Caco-2 (cell line): ENCODE measurements at regions not wholly inside any gene's neighbourhood (a gene's known extent, or its start where the extent isn't known, plus 50 kb on each side); places are given as distances from the start of the nearest gene placed in this dataset.

Experiments used
- BruUV-seq: library from RNA; stranded (reverse); fragments of 400-500 nt; replicated peaks from 2 replicates; lab custom pipeline; 2021; lab: Mats Ljungman, UMichigan
- CTCF ChIA-PET: fragments of 300-600 bp; sonication (Branson Sonifier 250); formaldehyde crosslinking; loops from one replicate; lab custom pipeline; 2022; ENCODE audit warnings: antibody characterized with exemption; lab: Charles Lee
- POLR2A ChIA-PET: fragments of 300-600 bp; sonication (Branson Sonifier 250); formaldehyde crosslinking; loops from one replicate; lab custom pipeline; 2022; ENCODE audit warnings: antibody characterized with exemption; lab: Charles Lee
- DNase-seq, 2 experiments: peaks; one replicate each; pipeline versions ENCODE4 v3.0.0 to v3.0.0-alpha.2; 2020 to 2022
- H3K27me3 ChIP-seq: replicated peaks from 2 replicates; pipeline ENCODE4 v1.6.0; 2011; ENCODE audit warnings: low read length; ENCODE audit not compliant: control insufficient read depth, insufficient read depth
- H3K36me3 ChIP-seq: 2 replicates; pipeline ENCODE4 v1.5.1; 2011; ENCODE audit warnings: low read length; ENCODE audit not compliant: control insufficient read depth, insufficient read depth
- H3K4me1 ChIP-seq: fragments of 250-450 bp; sonication (Bioruptor Pico); 2 replicates; pipeline ENCODE4 v1.5.1; 2020; ENCODE audit warnings: mild to moderate bottlenecking
- H3K4me3 ChIP-seq: 2 replicates; pipeline ENCODE4 v1.5.1; 2011; ENCODE audit warnings: low read depth, mild to moderate bottlenecking, control low read depth, low read length
- H3K9me3 ChIP-seq: fragments of 250-450 bp; sonication (Bioruptor Pico); 2 replicates; pipeline ENCODE4 v1.5.1; 2020; ENCODE audit warnings: mild to moderate bottlenecking, moderate library complexity
- H3K27ac Mint-ChIP-seq: one replicate; pipeline ENCODE4 v1.8.0; 2022; ENCODE audit warnings: mixed read lengths; ENCODE audit not compliant: unreplicated experiment
- H3K27me3 Mint-ChIP-seq: one replicate; pipeline ENCODE4 v1.8.0; 2022; ENCODE audit warnings: mixed read lengths; ENCODE audit not compliant: insufficient read depth, unreplicated experiment
- H3K36me3 Mint-ChIP-seq: one replicate; pipeline ENCODE4 v1.8.0; 2022; ENCODE audit warnings: mild to moderate bottlenecking, mixed read lengths; ENCODE audit not compliant: insufficient read depth, unreplicated experiment
- H3K4me1 Mint-ChIP-seq: one replicate; pipeline ENCODE4 v1.8.0; 2022; ENCODE audit warnings: low read depth, mixed read lengths; ENCODE audit not compliant: unreplicated experiment
- H3K4me3 Mint-ChIP-seq: one replicate; pipeline ENCODE4 v1.8.0; 2022; ENCODE audit warnings: mild to moderate bottlenecking, moderate library complexity, mixed read lengths; ENCODE audit not compliant: unreplicated experiment
- H3K9me3 Mint-ChIP-seq: one replicate; pipeline ENCODE4 v1.8.0; 2022; ENCODE audit warnings: mixed read lengths; ENCODE audit not compliant: unreplicated experiment
- intact Hi-C: fragments of 100-400 bp; cut with micrococcal nuclease; formaldehyde crosslinking; loops from one replicate; pipeline ENCODE4 v1.10.0; 2022; ENCODE audit not compliant: unreplicated experiment
- TF ChIP-seq, protein P1 (sequence below), 2 experiments: fragments of 200-600 bp in 1 of 2; IDR thresholded peaks; 1 replicate in 1 of 2; 2 replicates in 1 of 2; pipeline versions ENCODE4 v1.5.1 to v1.8.0; 2011 to 2022; ENCODE audit warnings: antibody characterized with exemption in 1 of 2, control low read depth in 1 of 2, inconsistent platforms in 1 of 2, low read depth in 1 of 2, low read length in 1 of 2, mild to moderate bottlenecking in 1 of 2, moderate library complexity in 1 of 2; ENCODE audit not compliant: insufficient read depth in 1 of 2, severe bottlenecking in 1 of 2, unreplicated experiment in 1 of 2

DNA sequence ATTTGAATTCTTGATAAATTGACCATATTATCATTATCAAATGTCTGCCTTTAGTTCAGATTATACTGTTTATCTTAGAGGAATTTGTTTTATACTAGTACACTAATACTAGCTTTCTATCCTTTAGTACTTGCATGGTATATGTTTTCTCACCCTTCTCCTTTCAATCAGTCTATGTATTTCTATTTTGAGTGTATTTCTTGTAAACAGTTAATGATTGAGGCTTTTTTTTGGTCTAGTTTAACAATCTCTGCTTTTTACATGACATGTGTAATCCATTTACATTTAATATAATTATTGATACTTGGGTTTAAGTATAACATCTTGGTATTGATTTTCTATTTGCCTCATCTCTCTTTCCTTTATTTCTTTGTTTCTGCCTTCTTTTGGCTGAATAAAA is 224.9 kb downstream of the CENPF start:
- no peaks in the 10 kb centered on the region for H3K36me3 ChIP-seq
- Mint-ChIP-seq H3K4me3 (no peak overlapping the region), H3K27me3 (no peaks in the 10 kb centered on the region), H3K36me3 (peaks cover 5% of the 10 kb centered on the region), H3K27ac (no peak overlapping the region), H3K4me1 (peaks cover 11% of the 10 kb centered on the region), H3K9me3 (peaks cover 28% of the 10 kb centered on the region)
- no peak overlapping the region for H3K4me3 ChIP-seq
- H3K9me3 ChIP-seq = peaks cover 11% of the 10 kb centered on the region
- intact Hi-C loops = no loop called here
- POLR2A ChIA-PET = no interaction called here
- no peak for DNase-seq
- no peaks in the 10 kb centered on the region for H3K27me3 ChIP-seq
- BruUV-seq = no TSS peak
- H3K4me1 ChIP-seq = peaks cover 4% of the 10 kb centered on the region; the same call in 1 of the 2 replicates
- CTCF ChIA-PET = no interaction called here
- TF ChIP-seq, protein P1, sequence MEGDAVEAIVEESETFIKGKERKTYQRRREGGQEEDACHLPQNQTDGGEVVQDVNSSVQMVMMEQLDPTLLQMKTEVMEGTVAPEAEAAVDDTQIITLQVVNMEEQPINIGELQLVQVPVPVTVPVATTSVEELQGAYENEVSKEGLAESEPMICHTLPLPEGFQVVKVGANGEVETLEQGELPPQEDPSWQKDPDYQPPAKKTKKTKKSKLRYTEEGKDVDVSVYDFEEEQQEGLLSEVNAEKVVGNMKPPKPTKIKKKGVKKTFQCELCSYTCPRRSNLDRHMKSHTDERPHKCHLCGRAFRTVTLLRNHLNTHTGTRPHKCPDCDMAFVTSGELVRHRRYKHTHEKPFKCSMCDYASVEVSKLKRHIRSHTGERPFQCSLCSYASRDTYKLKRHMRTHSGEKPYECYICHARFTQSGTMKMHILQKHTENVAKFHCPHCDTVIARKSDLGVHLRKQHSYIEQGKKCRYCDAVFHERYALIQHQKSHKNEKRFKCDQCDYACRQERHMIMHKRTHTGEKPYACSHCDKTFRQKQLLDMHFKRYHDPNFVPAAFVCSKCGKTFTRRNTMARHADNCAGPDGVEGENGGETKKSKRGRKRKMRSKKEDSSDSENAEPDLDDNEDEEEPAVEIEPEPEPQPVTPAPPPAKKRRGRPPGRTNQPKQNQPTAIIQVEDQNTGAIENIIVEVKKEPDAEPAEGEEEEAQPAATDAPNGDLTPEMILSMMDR (IDR thresholded peaks at IDR 0.05; ENCODE audit: insufficient read depth in 1 of 2, low read depth in 1 of 2, low read length in 1 of 2, severe bottlenecking in 1 of 2, unreplicated experiment in 1 of 2) = no peak

DNA sequence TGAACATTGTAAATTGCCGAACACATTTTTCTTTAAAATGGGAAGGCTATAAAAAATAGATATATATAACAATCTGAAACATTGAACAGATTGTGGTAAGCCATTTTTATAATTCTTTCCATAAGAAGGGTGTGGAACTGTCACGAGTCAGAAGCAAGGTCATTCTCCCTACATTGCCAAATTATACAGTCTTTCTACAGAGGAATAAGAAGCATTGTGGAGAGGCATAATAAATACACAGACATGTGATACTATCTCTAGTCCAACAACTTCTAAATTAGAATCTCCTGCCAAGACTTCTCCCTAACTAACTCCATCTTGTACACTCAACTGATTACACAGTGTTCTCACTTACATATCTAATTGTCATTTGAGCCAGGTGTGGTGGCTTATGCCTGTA is 227.9 kb downstream of the CENPF start:
- Histone ChIP-seq H3K9me3 (peaks cover 7% of the 10 kb centered on the region), H3K36me3 (no peaks in the 10 kb centered on the region), H3K27me3 (no peaks in the 10 kb centered on the region), H3K4me1 (peaks cover 6% of the 10 kb centered on the region; the same call in 1 of the 2 replicates), H3K4me3 (no peak overlapping the region)
- intact Hi-C loops = no loop called here
- H3K36me3 Mint-ChIP-seq = peaks cover 5% of the 10 kb centered on the region
- no TSS peak for BruUV-seq
- no peak for DNase-seq
- peaks cover 17% of the 10 kb centered on the region for H3K4me1 Mint-ChIP-seq
- ChIA-PET CTCF (no interaction called here), POLR2A (no interaction called here)
- no peaks in the 10 kb centered on the region for H3K27me3 Mint-ChIP-seq
- H3K27ac Mint-ChIP-seq = no peak overlapping the region
- TF ChIP-seq, protein P1 (IDR thresholded peaks at IDR 0.05; ENCODE audit: insufficient read depth in 1 of 2, low read depth in 1 of 2, low read length in 1 of 2, severe bottlenecking in 1 of 2, unreplicated experiment in 1 of 2) = no peak
- peaks cover 36% of the 10 kb centered on the region for H3K9me3 Mint-ChIP-seq
- no peak overlapping the region for H3K4me3 Mint-ChIP-seq

DNA sequence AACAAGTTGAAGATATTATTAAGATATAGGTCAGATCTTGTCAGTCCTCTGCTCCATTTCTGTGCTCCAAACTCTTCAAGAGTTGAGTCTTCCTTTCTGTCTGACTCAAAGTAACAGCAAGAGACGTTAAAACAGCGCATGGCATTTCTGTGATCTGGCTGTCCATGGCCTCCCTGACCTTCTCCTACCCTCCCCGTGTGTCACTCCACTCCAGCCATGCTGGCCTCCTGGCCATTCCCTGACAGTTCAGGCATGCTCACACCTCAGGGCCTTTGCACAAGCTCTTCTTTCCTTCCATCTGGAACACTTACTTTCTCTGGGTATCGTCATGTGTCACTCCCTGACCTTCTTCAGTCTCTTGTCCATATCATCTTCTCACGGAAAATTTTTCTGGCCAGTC is 229.0 kb downstream of the CENPF start:
- peak overlapping the region; percentile 80 for H3K27ac Mint-ChIP-seq
- Histone ChIP-seq H3K27me3 (no peaks in the 10 kb centered on the region), H3K36me3 (no peaks in the 10 kb centered on the region), H3K9me3 (peaks cover 7% of the 10 kb centered on the region), H3K4me3 (no peak overlapping the region), H3K4me1 (peaks cover 6% of the 10 kb centered on the region; the same call in 1 of the 2 replicates)
- CTCF ChIA-PET = no interaction called here
- TF ChIP-seq, protein P1 (IDR thresholded peaks at IDR 0.05; ENCODE audit: insufficient read depth in 1 of 2, low read depth in 1 of 2, low read length in 1 of 2, severe bottlenecking in 1 of 2, unreplicated experiment in 1 of 2) = no peak
- H3K4me1 Mint-ChIP-seq = peaks cover 17% of the 10 kb centered on the region
- H3K27me3 Mint-ChIP-seq = no peaks in the 10 kb centered on the region
- POLR2A ChIA-PET = no interaction called here
- no TSS peak for BruUV-seq
- peaks cover 39% of the 10 kb centered on the region for H3K9me3 Mint-ChIP-seq
- intact Hi-C loops = no loop called here
- peaks cover 5% of the 10 kb centered on the region for H3K36me3 Mint-ChIP-seq
- no peak for DNase-seq
- H3K4me3 Mint-ChIP-seq = no peak overlapping the region
